IMR-90 (cell line): ENCODE measurements at regions not wholly inside any gene's neighbourhood (a gene's known extent, or its start where the extent isn't known, plus 50 kb on each side); places are given as distances from the start of the nearest gene placed in this dataset.
"Not testable (repeated sequence)": the region's sequence is repeated elsewhere in the genome, so short reads cannot be mapped to it uniquely, and the experiment has no call there.

Experiments used
- ATAC-seq: fragments of 200-7000 bp; cut with Tn5 transposase; 2 replicates; pipeline ENCODE4 v1.9.1; 2020; ENCODE audit warnings: low read depth, mild to moderate bottlenecking, moderate library complexity
- BruUV-seq: library from RNA; stranded (reverse); fragments of 400-500 nt; replicated peaks from 2 replicates; lab custom pipeline; 2021; lab: Mats Ljungman, UMichigan
- CTCF ChIA-PET: fragments of 300-600 bp; formaldehyde crosslinking; extraction: SDS; loops from one replicate; lab custom pipeline; 2021; ENCODE audit warnings: antibody characterized with exemption; lab: Yijun Ruan, JAX
- POLR2A ChIA-PET: fragments of 300-600 bp; sonication (Branson Sonifier 250); formaldehyde crosslinking; loops from one replicate; lab custom pipeline; 2022; ENCODE audit warnings: antibody characterized with exemption; ENCODE audit not compliant: unreplicated experiment; lab: Charles Lee
- DNase-seq: peaks from one replicate; pipeline ENCODE4 v3.0.0; 2013
- H2AFZ ChIP-seq: replicated peaks from 2 replicates; pipeline ENCODE3; 2013; ENCODE audit warnings: low read length, mild to moderate bottlenecking; ENCODE audit not compliant: poor library complexity
- H2AK5ac ChIP-seq: 2 replicates; pipeline ENCODE4 v1.6.1; 2013; ENCODE audit warnings: low read depth, low read length, inconsistent platforms
- H2AK9ac ChIP-seq: replicated peaks from 2 replicates; pipeline ENCODE3; 2013; ENCODE audit warnings: mild to moderate bottlenecking, low read depth, low read length, moderate library complexity; ENCODE audit not compliant: poor library complexity
- H2BK120ac ChIP-seq: 2 replicates; pipeline ENCODE4 v1.6.1; 2013; ENCODE audit warnings: low read depth, low read length, inconsistent platforms
- H2BK15ac ChIP-seq: 3 replicates; pipeline ENCODE4 v1.6.1; 2013; ENCODE audit warnings: low read depth, low read length, inconsistent platforms
- H2BK20ac ChIP-seq: 2 replicates; pipeline ENCODE4 v1.6.1; 2013; ENCODE audit warnings: low read depth, mild to moderate bottlenecking, inconsistent platforms, low read length, moderate library complexity
- H2BK5ac ChIP-seq: 2 replicates; pipeline ENCODE4 v1.6.1; 2013; ENCODE audit warnings: mild to moderate bottlenecking, low read depth, low read length, inconsistent platforms; ENCODE audit not compliant: poor library complexity, severe bottlenecking
- H3K14ac ChIP-seq: replicated peaks from 2 replicates; pipeline ENCODE4 v1.6.1; 2013; ENCODE audit warnings: low read depth, low read length, inconsistent platforms
- H3K18ac ChIP-seq: 2 replicates; pipeline ENCODE4 v1.6.1; 2013; ENCODE audit warnings: low read depth, low read length, control low read depth
- H3K23ac ChIP-seq: 2 replicates; pipeline ENCODE4 v1.6.1; 2013; ENCODE audit warnings: low read depth, low read length, inconsistent platforms
- H3K27ac ChIP-seq: 2 replicates; pipeline ENCODE4 v1.5.1; 2013; ENCODE audit warnings: mild to moderate bottlenecking, control low read depth, low read length; ENCODE audit not compliant: insufficient read depth
- H3K27me3 ChIP-seq: 2 replicates; pipeline ENCODE4 v1.6.1; 2013; ENCODE audit warnings: low read length; ENCODE audit not compliant: control insufficient read depth, insufficient read depth
- H3K36me3 ChIP-seq: 2 replicates; pipeline ENCODE4 v1.6.1; 2013; ENCODE audit warnings: low read length, mixed read lengths; ENCODE audit not compliant: control insufficient read depth, insufficient read depth
- H3K4ac ChIP-seq: 2 replicates; pipeline ENCODE4 v1.6.1; 2013; ENCODE audit warnings: low read depth, low read length, inconsistent platforms
- H3K4me1 ChIP-seq: 2 replicates; pipeline ENCODE4 v1.6.1; 2013; ENCODE audit warnings: low read length, mixed read lengths; ENCODE audit not compliant: control insufficient read depth, insufficient read depth
- H3K4me2 ChIP-seq: 2 replicates; pipeline ENCODE4 v1.6.1; 2013; ENCODE audit warnings: low read depth, mild to moderate bottlenecking, control low read depth, low read length, moderate library complexity
- H3K4me3 ChIP-seq: 2 replicates; pipeline ENCODE4 v1.5.1; 2013; ENCODE audit warnings: low read depth, mild to moderate bottlenecking, control low read depth, low read length, moderate library complexity; ENCODE audit not compliant: insufficient read depth
- H3K56ac ChIP-seq: 2 replicates; pipeline ENCODE4 v1.6.1; 2013; ENCODE audit warnings: low read length, inconsistent platforms; ENCODE audit not compliant: insufficient read depth; ENCODE audit errors: extremely low read depth
- H3K79me1 ChIP-seq, 2 experiments: 2 replicates each; pipeline ENCODE4 v1.6.1; 2013; ENCODE audit warnings: low read length in 2 of 2, inconsistent platforms in 1 of 2, low read depth in 1 of 2
- H3K9ac ChIP-seq: 2 replicates; pipeline ENCODE4 v1.6.1; 2013; ENCODE audit warnings: low read depth, low read length, control low read depth
- H3K9me1 ChIP-seq: 2 replicates; pipeline ENCODE4 v1.6.1; 2013; ENCODE audit warnings: low read length, inconsistent platforms; ENCODE audit not compliant: insufficient read depth
- H3K9me3 ChIP-seq: 2 replicates; pipeline ENCODE4 v1.6.1; 2013; ENCODE audit warnings: low read length; ENCODE audit not compliant: control insufficient read depth, insufficient read depth
- H4K20me1 ChIP-seq: 2 replicates; pipeline ENCODE4 v1.6.1; 2013; ENCODE audit warnings: low read length, inconsistent platforms; ENCODE audit not compliant: insufficient read depth
- H4K5ac ChIP-seq: 2 replicates; pipeline ENCODE4 v1.6.1; 2013; ENCODE audit warnings: mild to moderate bottlenecking, low read depth, low read length, control low read depth
- H4K8ac ChIP-seq, 2 experiments: 2 replicates each; pipeline ENCODE4 v1.6.1; 2013; ENCODE audit warnings: low read depth in 2 of 2, low read length in 2 of 2, control low read depth in 1 of 2, inconsistent platforms in 1 of 2
- H4K91ac ChIP-seq: 2 replicates; pipeline ENCODE4 v1.6.1; 2013; ENCODE audit warnings: low read depth, low read length, inconsistent platforms; ENCODE audit not compliant: insufficient read depth
- WGBS, 2 experiments: methylation state at CpG; one replicate each; pipeline versions ENCODE4 v1.1.5 to v1.1.7; 2013; ENCODE audit warnings: missing lambda C conversion rate in 2 of 2; ENCODE audit not compliant: insufficient read length in 1 of 2; ENCODE audit errors: extremely low coverage in 2 of 2; 5-methylcytosine and 5-hydroxymethylcytosine counted together
- dilution Hi-C: fragments of 300-500 bp; cut with HindIII; formaldehyde crosslinking; loops from one replicate; pipeline ENCODE4 v1.14.3; 2018; ENCODE audit warnings: low sequenced_read_pairs; ENCODE audit not compliant: unreplicated experiment
- in situ Hi-C: fragments of 300-500 bp; cut with MboI; formaldehyde crosslinking; loops from 3 replicates; pipeline ENCODE4 v1.14.3; 2019; ENCODE audit warnings: low sequenced_read_pairs, inconsistent platforms, mixed read lengths
- intact Hi-C: fragments of 100-400 bp; cut with micrococcal nuclease; formaldehyde crosslinking; loops from 2 replicates; pipeline ENCODE4 v1.10.0; 2022

DNA sequence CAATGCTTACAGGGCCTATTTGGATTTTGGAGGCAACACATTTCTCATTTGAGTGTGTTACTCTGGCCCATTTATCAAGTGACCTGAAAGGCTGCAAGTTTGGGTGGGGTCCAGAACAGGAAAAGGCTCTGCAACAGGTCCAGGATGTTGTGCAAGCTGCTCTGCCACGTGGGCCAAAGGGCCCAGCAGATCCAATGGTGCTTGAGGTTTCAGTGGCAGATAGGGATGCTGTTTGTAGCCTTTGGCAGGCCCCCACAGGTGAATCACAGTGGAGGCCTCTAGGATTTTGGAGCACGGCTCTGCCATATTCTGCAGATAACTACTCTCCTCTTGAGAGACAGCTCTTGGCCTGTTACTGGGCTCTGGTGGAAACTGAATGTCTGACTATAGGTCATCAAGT is 412.2 kb upstream of the SMIM21 start:
- H3K36me3 ChIP-seq, H2BK5ac ChIP-seq, H4K91ac ChIP-seq, H4K8ac ChIP-seq, BruUV-seq, H3K9me3 ChIP-seq, H3K9ac ChIP-seq, H3K23ac ChIP-seq, H2AFZ ChIP-seq, CTCF ChIA-PET, dilution Hi-C loops, intact Hi-C loops, H3K56ac ChIP-seq, H2BK15ac ChIP-seq, H3K27me3 ChIP-seq, H3K9me1 ChIP-seq, H2AK9ac ChIP-seq, DNase-seq, H4K5ac ChIP-seq, H3K4me3 ChIP-seq, H2BK120ac ChIP-seq, H4K20me1 ChIP-seq, H3K14ac ChIP-seq, H3K79me1 ChIP-seq, POLR2A ChIA-PET, H3K18ac ChIP-seq, H3K4me2 ChIP-seq, H3K4me1 ChIP-seq, H2AK5ac ChIP-seq, H3K27ac ChIP-seq, in situ Hi-C loops, ATAC-seq, H2BK20ac ChIP-seq, H3K4ac ChIP-seq: not testable (repeated sequence)
- no CpG with 5 or more reads among the region's 2 CpGs for WGBS, 2 experiments
